GM12873 (cell line): ENCODE measurements at regions not wholly inside any gene's neighbourhood (a gene's known extent, or its start where the extent isn't known, plus 50 kb on each side); places are given as distances from the start of the nearest gene placed in this dataset.

Source experiments
- CTCF ChIP-seq: IDR thresholded peaks from 2 replicates; pipeline ENCODE4 v1.5.1; 2012; ENCODE audit warnings: low read depth, mild to moderate bottlenecking, moderate library complexity, low read length, control low read depth; ENCODE audit not compliant: insufficient read depth; ENCODE audit errors: missing control alignments

GRCh38 chr15:96672629-96673028 lies 342.1 kb downstream of the NR2F2 start:
- no peak for TF ChIP-seq CTCF

- no peak for TF ChIP-seq CTCF
These were observed 347.9 kb downstream of the NR2F2 start for GRCh38 chr15:96678386-96678785.

GRCh38 chr15:96687388-96688107 lies 357.0 kb downstream of the NR2F2 start:
- no peak for TF ChIP-seq CTCF

GRCh38 chr15:96690733-96691132 lies 360.2 kb downstream of the NR2F2 start:
- TF ChIP-seq CTCF: no peak

- TF ChIP-seq CTCF: no peak
These were observed 362.3 kb downstream of the NR2F2 start for GRCh38 chr15:96692826-96693225.

GRCh38 chr15:96693515-96693914 lies 363.0 kb downstream of the NR2F2 start:
- TF ChIP-seq CTCF: no peak

GRCh38 chr15:96693990-96694517 lies 363.6 kb downstream of the NR2F2 start:
- TF ChIP-seq CTCF: no peak
